Stimulated activated naive CD8-positive, alpha-beta T cell treated with anti-CD3 and anti-CD28 coated beads, Interleukin-15, Interleukin-2, amounts not matched to agents 100 ng/mL and 50 ng/mL, for 24 hours (primary cell): ENCODE measurements at regions not wholly inside any gene's neighbourhood (a gene's known extent, or its start where the extent isn't known, plus 50 kb on each side); places are given as distances from the start of the nearest gene placed in this dataset.
"Not testable (repeated sequence)": the region's sequence is repeated elsewhere in the genome, so short reads cannot be mapped to it uniquely, and the experiment has no call there.

ENCODE experiments used
- H3K27ac Mint-ChIP-seq: one replicate; pipeline ENCODE4 v1.8.0; 2021; ENCODE audit warnings: mild to moderate bottlenecking, mixed read lengths
- H3K27me3 Mint-ChIP-seq: one replicate; pipeline ENCODE4 v1.8.0; 2021; ENCODE audit warnings: mixed read lengths
- H3K36me3 Mint-ChIP-seq: one replicate; pipeline ENCODE4 v1.8.0; 2021; ENCODE audit warnings: low read depth, mixed read lengths
- H3K4me1 Mint-ChIP-seq: one replicate; pipeline ENCODE4 v1.8.0; 2021; ENCODE audit warnings: low read depth, mixed read lengths
- H3K4me3 Mint-ChIP-seq: one replicate; pipeline ENCODE4 v1.8.0; 2021; ENCODE audit warnings: mild to moderate bottlenecking, mixed read lengths
- H3K9me3 Mint-ChIP-seq: one replicate; pipeline ENCODE4 v1.8.0; 2021; ENCODE audit warnings: mixed read lengths

GRCh38 chr18:55903911-55904310 is 315.9 kb upstream of the TCF4 start:
- H3K36me3 Mint-ChIP-seq, result no peaks in the 10 kb centered on the region
- no peak overlapping the region for H3K27ac Mint-ChIP-seq
- peaks cover 13% of the 10 kb centered on the region for H3K4me1 Mint-ChIP-seq
- H3K27me3 Mint-ChIP-seq, result no peaks in the 10 kb centered on the region
- H3K9me3 Mint-ChIP-seq, result peaks cover 6% of the 10 kb centered on the region
- no peak overlapping the region for H3K4me3 Mint-ChIP-seq

- Mint-ChIP-seq H3K27me3 (no peaks in the 10 kb centered on the region), H3K4me3 (no peak overlapping the region), H3K9me3 (no peaks in the 10 kb centered on the region), H3K36me3 (no peaks in the 10 kb centered on the region), H3K4me1 (no peaks in the 10 kb centered on the region), H3K27ac (no peak overlapping the region)
These were observed 312.4 kb upstream of the TCF4 start for GRCh38 chr18:55900380-55900779.

GRCh38 chr18:55897091-55897689 is 309.2 kb upstream of the TCF4 start:
- Mint-ChIP-seq H3K36me3 (no peaks in the 10 kb centered on the region), H3K27me3 (no peaks in the 10 kb centered on the region), H3K4me1 (no peaks in the 10 kb centered on the region), H3K4me3 (no peak overlapping the region), H3K9me3 (peaks cover 3% of the 10 kb centered on the region), H3K27ac (no peak overlapping the region)

GRCh38 chr18:55893948-55894347 is 306.0 kb upstream of the TCF4 start:
- H3K9me3 Mint-ChIP-seq, result peaks cover 3% of the 10 kb centered on the region
- H3K36me3 Mint-ChIP-seq, result no peaks in the 10 kb centered on the region
- H3K4me3 Mint-ChIP-seq, result no peak overlapping the region
- no peak overlapping the region for H3K27ac Mint-ChIP-seq
- no peaks in the 10 kb centered on the region for H3K27me3 Mint-ChIP-seq
- H3K4me1 Mint-ChIP-seq, result no peaks in the 10 kb centered on the region

- not testable (repeated sequence) for H3K36me3 Mint-ChIP-seq, H3K4me3 Mint-ChIP-seq, H3K4me1 Mint-ChIP-seq
These were observed 305.1 kb upstream of the TCF4 start for GRCh38 chr18:55892862-55893813.

GRCh38 chr18:55886886-55887285 is 298.9 kb upstream of the TCF4 start:
- H3K4me3 Mint-ChIP-seq, result no peak overlapping the region
- H3K4me1 Mint-ChIP-seq, result no peaks in the 10 kb centered on the region
- peaks cover 3% of the 10 kb centered on the region for H3K9me3 Mint-ChIP-seq
- H3K36me3 Mint-ChIP-seq, result no peaks in the 10 kb centered on the region
- no peak overlapping the region for H3K27ac Mint-ChIP-seq
- H3K27me3 Mint-ChIP-seq, result no peaks in the 10 kb centered on the region

More at GRCh38 chr18:55892862-55893813, 305.1 kb upstream of the TCF4 start:
- H3K27ac Mint-ChIP-seq, H3K9me3 Mint-ChIP-seq, H3K27me3 Mint-ChIP-seq: not testable (repeated sequence)

GRCh38 chr18:55884498-55884897 is 296.5 kb upstream of the TCF4 start:
- no peaks in the 10 kb centered on the region for H3K4me1 Mint-ChIP-seq
- H3K9me3 Mint-ChIP-seq, result peaks cover 3% of the 10 kb centered on the region
- no peaks in the 10 kb centered on the region for H3K36me3 Mint-ChIP-seq
- H3K27me3 Mint-ChIP-seq, result no peaks in the 10 kb centered on the region
- H3K27ac Mint-ChIP-seq, result no peak overlapping the region
- H3K4me3 Mint-ChIP-seq, result no peak overlapping the region

- Mint-ChIP-seq H3K27ac (no peak overlapping the region), H3K4me1 (peaks cover 3% of the 10 kb centered on the region), H3K9me3 (peaks cover 3% of the 10 kb centered on the region), H3K4me3 (no peak overlapping the region), H3K27me3 (no peaks in the 10 kb centered on the region), H3K36me3 (no peaks in the 10 kb centered on the region)
These were observed 292.6 kb upstream of the TCF4 start for GRCh38 chr18:55880617-55881016.

GRCh38 chr18:55879331-55879730 is 291.3 kb upstream of the TCF4 start:
- H3K36me3 Mint-ChIP-seq, result no peaks in the 10 kb centered on the region
- no peaks in the 10 kb centered on the region for H3K27me3 Mint-ChIP-seq
- no peak overlapping the region for H3K4me3 Mint-ChIP-seq
- peaks cover 3% of the 10 kb centered on the region for H3K4me1 Mint-ChIP-seq
- H3K27ac Mint-ChIP-seq, result no peak overlapping the region
- no peaks in the 10 kb centered on the region for H3K9me3 Mint-ChIP-seq

- Mint-ChIP-seq H3K36me3 (no peaks in the 10 kb centered on the region), H3K9me3 (no peaks in the 10 kb centered on the region), H3K27ac (no peak overlapping the region), H3K4me3 (no peak overlapping the region), H3K4me1 (peaks cover 3% of the 10 kb centered on the region), H3K27me3 (no peaks in the 10 kb centered on the region)
These were observed 290.2 kb upstream of the TCF4 start for GRCh38 chr18:55878224-55878623.

GRCh38 chr18:55877321-55877720 is 289.3 kb upstream of the TCF4 start:
- no peaks in the 10 kb centered on the region for H3K36me3 Mint-ChIP-seq
- H3K9me3 Mint-ChIP-seq, result no peaks in the 10 kb centered on the region
- no peaks in the 10 kb centered on the region for H3K27me3 Mint-ChIP-seq
- H3K4me3 Mint-ChIP-seq, result no peak overlapping the region
- no peak overlapping the region for H3K27ac Mint-ChIP-seq
- peaks cover 3% of the 10 kb centered on the region for H3K4me1 Mint-ChIP-seq

- Mint-ChIP-seq H3K4me3 (no peak overlapping the region), H3K36me3 (no peaks in the 10 kb centered on the region), H3K9me3 (no peaks in the 10 kb centered on the region), H3K27me3 (no peaks in the 10 kb centered on the region), H3K27ac (no peak overlapping the region), H3K4me1 (peaks cover 3% of the 10 kb centered on the region)
These were observed 288.3 kb upstream of the TCF4 start for GRCh38 chr18:55876254-55876653.

- H3K4me1 Mint-ChIP-seq, result peaks cover 3% of the 10 kb centered on the region
These were observed 287.4 kb upstream of the TCF4 start for GRCh38 chr18:55875371-55875901.

GRCh38 chr18:55869556-55870501 is 281.8 kb upstream of the TCF4 start:
- no peaks in the 10 kb centered on the region for H3K36me3 Mint-ChIP-seq
- H3K4me3 Mint-ChIP-seq, result no peak overlapping the region
- no peaks in the 10 kb centered on the region for H3K9me3 Mint-ChIP-seq
- H3K27me3 Mint-ChIP-seq, result no peaks in the 10 kb centered on the region
- no peaks in the 10 kb centered on the region for H3K4me1 Mint-ChIP-seq
- no peak overlapping the region for H3K27ac Mint-ChIP-seq

More at GRCh38 chr18:55875371-55875901, 287.4 kb upstream of the TCF4 start:
- Mint-ChIP-seq H3K4me3 (no peak overlapping the region), H3K27ac (no peak overlapping the region), H3K36me3 (no peaks in the 10 kb centered on the region), H3K27me3 (no peaks in the 10 kb centered on the region), H3K9me3 (no peaks in the 10 kb centered on the region)
